ENCODE measurements at regions not wholly inside any gene's neighbourhood (a gene's known extent, or its start where the extent isn't known, plus 50 kb on each side); places are given as distances from the start of the nearest gene placed in this dataset.

DNA sequence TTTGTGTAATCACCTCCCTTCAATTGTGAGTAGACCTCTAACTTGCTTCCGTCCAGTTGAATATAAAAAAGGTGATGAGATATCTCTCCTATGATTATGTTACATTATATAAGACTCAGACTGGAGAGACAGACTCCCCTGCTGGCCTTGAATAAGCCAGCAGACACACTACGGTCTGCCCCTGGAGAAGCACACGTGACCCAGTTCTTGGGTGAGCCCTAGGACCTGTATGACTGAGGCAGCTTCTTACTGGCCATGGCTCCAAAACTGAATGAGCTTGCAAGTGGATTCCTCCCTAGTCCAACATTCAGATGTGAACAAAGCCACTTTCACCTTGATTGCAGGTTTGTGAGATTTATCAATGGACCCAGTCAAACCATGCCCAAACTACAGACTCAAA is 427.9 kb upstream of the DCN start:
- Histone ChIP-seq H2AFZ (ENCODE audit: low read depth, low read length) (0 out of 2 replicates have a peak overlapping the region, but pooled peaks have one; percentile 18), H3K9me3 (ENCODE audit: insufficient read depth, low read length, severe bottlenecking) (no peaks in the 10 kb centered on the region), H3K4me1 (ENCODE audit: insufficient read depth, low read length) (no peaks in the 10 kb centered on the region), H3K36me3 (ENCODE audit: insufficient read depth, low read length) (no peaks in the 10 kb centered on the region), H3K4me3 (ENCODE audit: low read depth in 1 of 2, low read length in 2 of 2) (no peak overlapping the region), H3K27ac (ENCODE audit: low read length) (no peak overlapping the region), H3K79me2 (ENCODE audit: insufficient read depth, low read length) (no peaks in the 10 kb centered on the region), H3K9ac (ENCODE audit: low read depth, low read length) (no peak overlapping the region), H3K27me3 (ENCODE audit: insufficient read depth, low read length, poor library complexity) (no peaks in the 10 kb centered on the region), H3K4me2 (ENCODE audit: insufficient read depth, low read length) (no peak overlapping the region), H4K20me1 (ENCODE audit: insufficient read depth, low read length) (no peaks in the 10 kb centered on the region)
- TF ChIP-seq, protein P1, sequence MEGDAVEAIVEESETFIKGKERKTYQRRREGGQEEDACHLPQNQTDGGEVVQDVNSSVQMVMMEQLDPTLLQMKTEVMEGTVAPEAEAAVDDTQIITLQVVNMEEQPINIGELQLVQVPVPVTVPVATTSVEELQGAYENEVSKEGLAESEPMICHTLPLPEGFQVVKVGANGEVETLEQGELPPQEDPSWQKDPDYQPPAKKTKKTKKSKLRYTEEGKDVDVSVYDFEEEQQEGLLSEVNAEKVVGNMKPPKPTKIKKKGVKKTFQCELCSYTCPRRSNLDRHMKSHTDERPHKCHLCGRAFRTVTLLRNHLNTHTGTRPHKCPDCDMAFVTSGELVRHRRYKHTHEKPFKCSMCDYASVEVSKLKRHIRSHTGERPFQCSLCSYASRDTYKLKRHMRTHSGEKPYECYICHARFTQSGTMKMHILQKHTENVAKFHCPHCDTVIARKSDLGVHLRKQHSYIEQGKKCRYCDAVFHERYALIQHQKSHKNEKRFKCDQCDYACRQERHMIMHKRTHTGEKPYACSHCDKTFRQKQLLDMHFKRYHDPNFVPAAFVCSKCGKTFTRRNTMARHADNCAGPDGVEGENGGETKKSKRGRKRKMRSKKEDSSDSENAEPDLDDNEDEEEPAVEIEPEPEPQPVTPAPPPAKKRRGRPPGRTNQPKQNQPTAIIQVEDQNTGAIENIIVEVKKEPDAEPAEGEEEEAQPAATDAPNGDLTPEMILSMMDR (IDR thresholded peaks at IDR 0.05; ENCODE audit: borderline replicate concordance, extremely low read depth, low read length, poor library complexity, severe bottlenecking) = no peak
- TF ChIP-seq EZH2 (IDR thresholded peaks at IDR 0.05; ENCODE audit: borderline replicate concordance, low read depth, low read length, severe bottlenecking) = no peak
- no peak for DNase-seq
- ATAC-seq (ENCODE audit: insufficient read depth, low read depth) = no peak

- Histone ChIP-seq H3K4me2 (ENCODE audit: insufficient read depth, low read length) (no peak overlapping the region), H3K4me1 (ENCODE audit: insufficient read depth, low read length) (no peaks in the 10 kb centered on the region), H3K27ac (ENCODE audit: low read length) (no peak overlapping the region), H3K9ac (ENCODE audit: low read depth, low read length) (no peak overlapping the region), H2AFZ (ENCODE audit: low read depth, low read length) (no peak overlapping the region), H3K27me3 (ENCODE audit: insufficient read depth, low read length, poor library complexity) (no peaks in the 10 kb centered on the region), H3K9me3 (ENCODE audit: insufficient read depth, low read length, severe bottlenecking) (no peaks in the 10 kb centered on the region), H4K20me1 (ENCODE audit: insufficient read depth, low read length) (no peaks in the 10 kb centered on the region), H3K79me2 (ENCODE audit: insufficient read depth, low read length) (no peaks in the 10 kb centered on the region), H3K36me3 (ENCODE audit: insufficient read depth, low read length) (no peaks in the 10 kb centered on the region), H3K4me3 (ENCODE audit: low read depth in 1 of 2, low read length in 2 of 2) (no peak overlapping the region)
- DNase-seq = no peak
- TF ChIP-seq, protein P1 (IDR thresholded peaks at IDR 0.05; ENCODE audit: borderline replicate concordance, extremely low read depth, low read length, poor library complexity, severe bottlenecking) = no peak
- no peak for TF ChIP-seq EZH2 (IDR thresholded peaks at IDR 0.05; ENCODE audit: borderline replicate concordance, low read depth, low read length, severe bottlenecking)
- peak; percentile 7; the same call in 1 of the 3 replicates for ATAC-seq (ENCODE audit: insufficient read depth, low read depth)
Measured at GRCh38 chr12:91609283-91609682, 426.7 kb upstream of the DCN start.

DNA sequence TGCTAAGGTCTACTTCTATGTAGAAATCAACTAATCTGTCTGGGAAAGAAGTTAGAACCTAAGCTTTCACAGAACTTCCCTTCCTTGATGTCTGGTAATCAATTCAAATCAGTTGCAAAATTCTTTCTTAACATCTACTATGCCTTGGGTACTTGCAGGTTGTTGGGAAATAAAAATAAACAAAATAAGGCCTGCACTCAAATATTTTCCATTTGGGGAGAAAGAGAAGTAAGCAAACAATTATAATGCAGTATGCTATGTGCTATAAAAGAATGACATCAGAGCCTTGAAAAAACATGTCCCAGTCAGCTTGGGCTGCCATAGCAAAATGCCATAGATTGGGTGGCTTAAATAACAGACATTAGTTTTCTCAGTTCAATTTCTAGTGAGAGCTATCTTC is 425.9 kb upstream of the DCN start:
- peak overlapping the region; percentile 39; the same call in 1 of the 2 replicates for H2AFZ ChIP-seq (ENCODE audit: low read depth, low read length)
- no peak overlapping the region for H3K4me3 ChIP-seq (ENCODE audit: low read depth in 1 of 2, low read length in 2 of 2)
- H3K79me2 ChIP-seq (ENCODE audit: insufficient read depth, low read length) = no peaks in the 10 kb centered on the region
- H3K27me3 ChIP-seq (ENCODE audit: insufficient read depth, low read length, poor library complexity) = no peaks in the 10 kb centered on the region
- DNase-seq (no peak), ATAC-seq (ENCODE audit: insufficient read depth, low read depth) (no peak)
- no peak overlapping the region for H3K4me2 ChIP-seq (ENCODE audit: insufficient read depth, low read length)
- H3K27ac ChIP-seq (ENCODE audit: low read length) = no peak overlapping the region
- H3K9ac ChIP-seq (ENCODE audit: low read depth, low read length) = no peak overlapping the region
- no peaks in the 10 kb centered on the region for H3K4me1 ChIP-seq (ENCODE audit: insufficient read depth, low read length)
- no peaks in the 10 kb centered on the region for H4K20me1 ChIP-seq (ENCODE audit: insufficient read depth, low read length)
- H3K36me3 ChIP-seq (ENCODE audit: insufficient read depth, low read length) = no peaks in the 10 kb centered on the region
- H3K9me3 ChIP-seq (ENCODE audit: insufficient read depth, low read length, severe bottlenecking) = no peaks in the 10 kb centered on the region
- no peak for TF ChIP-seq EZH2 (IDR thresholded peaks at IDR 0.05; ENCODE audit: borderline replicate concordance, low read depth, low read length, severe bottlenecking)
- TF ChIP-seq, protein P1 (IDR thresholded peaks at IDR 0.05; ENCODE audit: borderline replicate concordance, extremely low read depth, low read length, poor library complexity, severe bottlenecking) = no peak
